ENCODE measurements at regions not wholly inside any gene's neighbourhood (a gene's known extent, or its start where the extent isn't known, plus 50 kb on each side); places are given as distances from the start of the nearest gene placed in this dataset.

- TF ChIP-seq CTCF (IDR thresholded peaks at IDR 0.05): no peak
These were observed 613.3 kb downstream of the TUSC7 start for GRCh38 chr3:117322866-117323265.

- TF ChIP-seq CTCF (IDR thresholded peaks at IDR 0.05): no peak
These were observed 637.3 kb downstream of the TUSC7 start for GRCh38 chr3:117346901-117347300.

GRCh38 chr3:117348884-117349283 lies 639.3 kb downstream of the TUSC7 start:
- no peak for TF ChIP-seq CTCF (IDR thresholded peaks at IDR 0.05)

- no peak for TF ChIP-seq CTCF (IDR thresholded peaks at IDR 0.05)
These were observed 640.0 kb downstream of the TUSC7 start for GRCh38 chr3:117349566-117349965.

GRCh38 chr3:117350371-117350770 lies 640.8 kb downstream of the TUSC7 start:
- TF ChIP-seq CTCF (IDR thresholded peaks at IDR 0.05): no peak

- TF ChIP-seq CTCF (IDR thresholded peaks at IDR 0.05): peak; percentile 71
These were observed 646.0 kb downstream of the TUSC7 start for GRCh38 chr3:117355566-117355965.

- TF ChIP-seq CTCF (IDR thresholded peaks at IDR 0.05): no peak
These were observed 646.6 kb downstream of the TUSC7 start for GRCh38 chr3:117356091-117356705.

Measured in LNCAP (cell line).